K562 (cell line): ENCODE measurements at regions not wholly inside any gene's neighbourhood (a gene's known extent, or its start where the extent isn't known, plus 50 kb on each side); places are given as distances from the start of the nearest gene placed in this dataset.

Experiments
- ATAC-seq: fragments of 200-7000 bp; cut with Tn5 transposase; 3 replicates; pipeline ENCODE4 v1.9.1; 2020; ENCODE audit warnings: moderate library complexity
- BruUV-seq: library from RNA; stranded (reverse); fragments of 400-500 nt; replicated peaks from 2 replicates; lab custom pipeline; 2021; lab: Mats Ljungman, UMichigan
- CTCF ChIA-PET: fragments of 300-600 bp; formaldehyde crosslinking; extraction: SDS; loops from one replicate; lab custom pipeline; 2021; ENCODE audit warnings: low intra/inter-chr PET ratio; lab: Yijun Ruan, JAX
- POLR2A ChIA-PET: fragments of 300-600, 350-650 bp; sonication (Branson Sonifier 250); formaldehyde crosslinking; extraction: SDS; loops from one replicate; lab custom pipeline; 2021; ENCODE audit warnings: antibody characterized with exemption, inconsistent platforms; lab: Yijun Ruan, JAX
- DNase-seq, 4 experiments: peaks; one replicate each; pipeline versions ENCODE4 v3.0.0 to v3.0.0-alpha.2; 2011 to 2018; ENCODE audit warnings: low spot score in 3 of 4, mixed read lengths in 3 of 4; ENCODE audit errors: extremely low read depth in 1 of 4
- FAIRE-seq: peaks from 2 replicates; lab custom pipeline; 2011; peaks lifted over from hg19 to GRCh38; lab: Jason Lieb, UNC
- H2AFZ ChIP-seq: 2 replicates; pipeline ENCODE4 v1.6.0; 2011; ENCODE audit warnings: low read depth, low read length, control low read depth, inconsistent platforms
- H3K27ac ChIP-seq: fragments of 200-600 bp; 3 replicates; pipeline ENCODE4 v1.8.0; 2011; ENCODE audit warnings: low read depth, mild to moderate bottlenecking, control low read depth, inconsistent platforms, low read length, moderate library complexity, mixed read lengths; ENCODE audit errors: extremely low read depth
- H3K27me3 ChIP-seq, 2 experiments: fragments of 300-600 bp in 1 of 2; 2 replicates in 1 of 2; 3 replicates in 1 of 2; pipeline versions ENCODE4 v1.6.0 to v1.8.0; 2011; ENCODE audit warnings: inconsistent platforms in 2 of 2, low read length in 2 of 2, mild to moderate bottlenecking in 1 of 2, mixed read lengths in 1 of 2, moderate library complexity in 1 of 2; ENCODE audit not compliant: control insufficient read depth in 2 of 2, insufficient read depth in 2 of 2
- H3K36me3 ChIP-seq: fragments of 300-600 bp; 3 replicates; pipeline ENCODE4 v1.8.0; 2011; ENCODE audit warnings: mild to moderate bottlenecking, low read length, inconsistent platforms; ENCODE audit not compliant: control insufficient read depth, insufficient read depth
- H3K4me1 ChIP-seq, 2 experiments: fragments of 200-600 bp in 1 of 2; replicated peaks in 1 of 2; 2 replicates in 1 of 2; 3 replicates in 1 of 2; pipeline versions ENCODE4 v1.5.1 to v1.8.0; 2011; ENCODE audit warnings: inconsistent platforms in 2 of 2, low read length in 2 of 2, mild to moderate bottlenecking in 1 of 2, mixed read lengths in 1 of 2, moderate library complexity in 1 of 2; ENCODE audit not compliant: control insufficient read depth in 2 of 2, insufficient read depth in 2 of 2
- H3K4me2 ChIP-seq: 2 replicates; pipeline ENCODE4 v1.6.1; 2011; ENCODE audit warnings: low read length, control low read depth, inconsistent platforms, mixed read lengths; ENCODE audit not compliant: insufficient read depth
- H3K4me3 ChIP-seq: fragments of 200-600 bp; sonication (generic), shearing (Covaris generic); 2 replicates; pipeline ENCODE4 v1.5.1; 2016; ENCODE audit warnings: control low read depth, inconsistent platforms
- H3K79me2 ChIP-seq: fragments of 200-600 bp; 3 replicates; pipeline ENCODE4 v1.8.0; 2011; ENCODE audit warnings: low read length, inconsistent platforms; ENCODE audit not compliant: control insufficient read depth, insufficient read depth
- H3K9ac ChIP-seq, 2 experiments: 2 replicates each; pipeline versions ENCODE4 v1.6.0 to v1.6.1; 2011; ENCODE audit warnings: low read depth in 2 of 2, low read length in 2 of 2, control low read depth in 1 of 2, inconsistent platforms in 1 of 2, mild to moderate bottlenecking in 1 of 2, mixed read lengths in 1 of 2; ENCODE audit not compliant: insufficient read depth in 1 of 2
- H3K9me1 ChIP-seq: one replicate; pipeline ENCODE4 v1.6.0; 2011; ENCODE audit warnings: inconsistent platforms, mild to moderate bottlenecking, low read length, moderate library complexity; ENCODE audit not compliant: control insufficient read depth, insufficient read depth
- H3K9me3 ChIP-seq: replicated peaks from 2 replicates; pipeline ENCODE4 v1.5.1; 2011; ENCODE audit warnings: low read depth, low read length, inconsistent platforms; ENCODE audit not compliant: control insufficient read depth, insufficient read depth
- H4K20me1 ChIP-seq: replicated peaks from 2 replicates; pipeline ENCODE4 v1.6.1; 2011; ENCODE audit warnings: low read length, inconsistent platforms, mixed read lengths; ENCODE audit not compliant: control insufficient read depth, insufficient read depth
- FOXK2 ChIP-seq, 2 experiments: fragments of 450-650 bp; IDR thresholded peaks in 1 of 2; conservative IDR thresholded peaks in 1 of 2; 2 replicates each; pipeline ENCODE4 v1.6.1; 2016; ENCODE audit warnings: low read depth in 2 of 2, mild to moderate bottlenecking in 1 of 2
- KAT7 ChIP-seq: sonication (generic); formaldehyde crosslinking; IDR thresholded peaks from 2 replicates; pipeline ENCODE4 v1.8.0; 2022; ENCODE audit warnings: missing genetic modification reagents, mild to moderate bottlenecking, borderline replicate concordance
- NFIC ChIP-seq: fragments of 450-650 bp; IDR thresholded peaks from 2 replicates; pipeline ENCODE4 v1.6.1; 2017; ENCODE audit warnings: mild to moderate bottlenecking, inconsistent platforms
- NFIX ChIP-seq: fragments of 250-450 bp; sonication (Bioruptor Pico); IDR thresholded peaks from 2 replicates; pipeline ENCODE4 v1.4.0; 2020; ENCODE audit warnings: low read depth, mild to moderate bottlenecking, moderate library complexity
- REST ChIP-seq, 2 experiments: fragments of 450-650 bp; formaldehyde crosslinking in 1 of 2; IDR thresholded peaks; 2 replicates each; pipeline versions ENCODE4 v1.4.0 to v1.6.1; 2014 to 2020; ENCODE audit warnings: mild to moderate bottlenecking in 2 of 2, borderline replicate concordance in 1 of 2, low read depth in 1 of 2
- STAT5B ChIP-seq: fragments of 250-450 bp; sonication (Bioruptor Pico); IDR thresholded peaks from 2 replicates; pipeline ENCODE4 v1.8.0; 2021; ENCODE audit warnings: mild to moderate bottlenecking, inconsistent platforms
- TAL1 ChIP-seq: fragments of 450-650 bp; IDR thresholded peaks from 2 replicates; pipeline ENCODE4 v1.6.1; 2016; ENCODE audit warnings: mild to moderate bottlenecking
- ZC3H4 ChIP-seq: sonication (generic); formaldehyde crosslinking; IDR thresholded peaks from 2 replicates; pipeline ENCODE4 v1.9.0; 2021; ENCODE audit warnings: missing genetic modification reagents, borderline replicate concordance
- ZNF133 ChIP-seq: fragments of 250-450 bp; sonication (Bioruptor Pico); IDR thresholded peaks from 2 replicates; pipeline ENCODE4 v1.4.0; 2020; ENCODE audit warnings: mild to moderate bottlenecking
- ZNF324 ChIP-seq: fragments of 250-450 bp; sonication (Bioruptor Pico); IDR thresholded peaks from 2 replicates; pipeline ENCODE4 v1.4.0; 2020; ENCODE audit warnings: mild to moderate bottlenecking
- WGBS: fragments of 100-300 bp; shearing (Covaris generic); methylation state at CpG from one replicate; pipeline ENCODE4 v1.1.6; 2016; ENCODE audit warnings: low coverage, mixed read lengths; ENCODE audit not compliant: insufficient coverage; ENCODE audit errors: missing lambda C conversion rate; 5-methylcytosine and 5-hydroxymethylcytosine counted together
- in situ Hi-C: fragments of 300-500 bp; cut with MboI; formaldehyde crosslinking; loops from 4 replicates; pipeline ENCODE4 v1.15.0; 2018; ENCODE audit warnings: inconsistent platforms, mixed read lengths
- intact Hi-C: fragments of 100-400 bp; cut with micrococcal nuclease; formaldehyde crosslinking; loops from 2 replicates; pipeline ENCODE4 v1.14.2; 2022

- intact Hi-C loops = no loop called here
- Histone ChIP-seq H3K4me3 (no peak overlapping the region), H3K4me2 (no peak overlapping the region), H3K36me3 (no peaks in the 10 kb centered on the region), H3K9me1 (no peaks in the 10 kb centered on the region), H3K4me1 (no peaks in the 10 kb centered on the region), H3K9me3 (no peaks in the 10 kb centered on the region), H2AFZ (no peak overlapping the region)
- no peak for ATAC-seq
- TF ChIP-seq REST (IDR thresholded peaks at IDR 0.05; ENCODE audit: borderline replicate concordance) (peak; percentile 70), REST (CRISPR knock-in tag; IDR thresholded peaks at IDR 0.05; ENCODE audit: low read depth) (no peak), ZNF133 (CRISPR knock-in tag) (no peak), KAT7 (CRISPR knock-in tag) (no peak), NFIC (peak; percentile 88), ZNF324 (no peak), NFIX (CRISPR knock-in tag) (peak; percentile 71), ZC3H4 (no peak), FOXK2 (conservative IDR thresholded peaks at IDR 0.05 in 1 of 2, IDR thresholded peaks at IDR 0.05 in 1 of 2; ENCODE audit: low read depth in 2 of 2) (no peak), TAL1 (no peak), STAT5B (CRISPR knock-in tag) (no peak)
- TF ChIP-seq, all 486 proteins: peak for 3
- Histone ChIP-seq H3K9ac (no peak overlapping the region), H3K27me3 (no peaks in the 10 kb centered on the region), H3K27ac (no peak overlapping the region), H3K79me2 (no peaks in the 10 kb centered on the region), H4K20me1 (no peaks in the 10 kb centered on the region)
- in situ Hi-C loops = no loop called here
- FAIRE-seq (no peak), DNase-seq (peak in 1 of 4 experiments; percentile 2)
- ChIA-PET POLR2A (no interaction called here), CTCF (no interaction called here)
- 1% methylated on average over 6 of the region's 6 CpGs for WGBS
- no TSS peak for BruUV-seq
Observed at GRCh38 chr3:116579840-116580239, 129.7 kb upstream of the TUSC7 start.
